GM19372 (cell line): ENCODE measurements at regions not wholly inside any gene's neighbourhood (a gene's known extent, or its start where the extent isn't known, plus 50 kb on each side); places are given as distances from the start of the nearest gene placed in this dataset.
"Not testable (repeated sequence)": the region's sequence is repeated elsewhere in the genome, so short reads cannot be mapped to it uniquely, and the experiment has no call there.

Experiments used
- ATAC-seq: cut with Tn5 transposase; IDR thresholded peaks from one replicate; pipeline ENCODE4 v1.9.1; 2021; ENCODE audit warnings: mild to moderate bottlenecking, low read depth, moderate library complexity; ENCODE audit not compliant: unreplicated experiment

GRCh38 chr15:62857411-62857853 lies 185.1 kb upstream of the TPM1 start:
- ATAC-seq: no peak

- ATAC-seq: no peak
Observed at GRCh38 chr15:62858343-62858742, 184.2 kb upstream of the TPM1 start.

- ATAC-seq: no peak
Observed at GRCh38 chr15:62862717-62863116, 179.8 kb upstream of the TPM1 start.

- no peak for ATAC-seq
Observed at GRCh38 chr15:62866366-62866765, 176.2 kb upstream of the TPM1 start.

GRCh38 chr15:62867844-62868243 lies 174.7 kb upstream of the TPM1 start:
- ATAC-seq: no peak

- ATAC-seq: no peak
Observed at GRCh38 chr15:62868507-62868906, 174.0 kb upstream of the TPM1 start.

- no peak for ATAC-seq
Observed at GRCh38 chr15:62869116-62869515, 173.4 kb upstream of the TPM1 start.

GRCh38 chr15:62870216-62870615 lies 172.3 kb upstream of the TPM1 start:
- no peak for ATAC-seq

- ATAC-seq: not testable (repeated sequence)
Observed at GRCh38 chr15:62870701-62871100, 171.8 kb upstream of the TPM1 start.

- ATAC-seq: no peak
Observed at GRCh38 chr15:62873203-62873602, 169.3 kb upstream of the TPM1 start.

- no peak for ATAC-seq
Observed at GRCh38 chr15:62874064-62874463, 168.5 kb upstream of the TPM1 start.

- no peak for ATAC-seq
Observed at GRCh38 chr15:62874959-62875625, 167.5 kb upstream of the TPM1 start.

GRCh38 chr15:62875626-62876021 lies 166.9 kb upstream of the TPM1 start:
- no peak for ATAC-seq

- ATAC-seq: no peak
Observed at GRCh38 chr15:62877276-62877857, 165.2 kb upstream of the TPM1 start.

GRCh38 chr15:62878070-62878469 lies 164.5 kb upstream of the TPM1 start:
- no peak for ATAC-seq

- no peak for ATAC-seq
Observed at GRCh38 chr15:62879770-62880169, 162.8 kb upstream of the TPM1 start.

GRCh38 chr15:62880278-62880677 lies 162.3 kb upstream of the TPM1 start:
- no peak for ATAC-seq

GRCh38 chr15:62881056-62881455 lies 161.5 kb upstream of the TPM1 start:
- no peak for ATAC-seq

- no peak for ATAC-seq
Observed at GRCh38 chr15:62883938-62884479, 158.5 kb upstream of the TPM1 start.

GRCh38 chr15:62886431-62887071 lies 156.0 kb upstream of the TPM1 start:
- no peak for ATAC-seq

GRCh38 chr15:62887113-62887570 lies 155.4 kb upstream of the TPM1 start:
- ATAC-seq: no peak

GRCh38 chr15:62888623-62889022 lies 153.9 kb upstream of the TPM1 start:
- no peak for ATAC-seq
